ENCODE measurements at regions not wholly inside any gene's neighbourhood (a gene's known extent, or its start where the extent isn't known, plus 50 kb on each side); places are given as distances from the start of the nearest gene placed in this dataset.

- no peak for DNase-seq (ENCODE audit: low spot score in 2 of 2)
- no peak for FAIRE-seq
Observed at GRCh38 chr5:165723931-165724330, 2218.5 kb downstream of the MAT2B start.

GRCh38 chr5:165728425-165728824 lies 2223.0 kb downstream of the MAT2B start:
- no peak for FAIRE-seq
- DNase-seq (ENCODE audit: low spot score in 2 of 2): no peak

GRCh38 chr5:165735388-165735787 lies 2230.0 kb downstream of the MAT2B start:
- no peak for DNase-seq (ENCODE audit: low spot score in 2 of 2)
- FAIRE-seq: no peak

- no peak for DNase-seq (ENCODE audit: low spot score in 2 of 2)
- FAIRE-seq: no peak
Observed at GRCh38 chr5:165739079-165739741, 2233.8 kb downstream of the MAT2B start.

GRCh38 chr5:165757791-165758190 lies 2252.4 kb downstream of the MAT2B start:
- FAIRE-seq (no peak), DNase-seq (ENCODE audit: low spot score in 2 of 2) (no peak)

GRCh38 chr5:165775111-165775510 lies 2269.7 kb downstream of the MAT2B start:
- DNase-seq (ENCODE audit: low spot score in 2 of 2) (no peak), FAIRE-seq (no peak)

GRCh38 chr5:165779505-165779904 lies 2274.1 kb downstream of the MAT2B start:
- FAIRE-seq (no peak), DNase-seq (ENCODE audit: low spot score in 2 of 2) (no peak)

- DNase-seq (ENCODE audit: low spot score in 2 of 2) (no peak), FAIRE-seq (no peak)
Observed at GRCh38 chr5:165780901-165781300, 2275.5 kb downstream of the MAT2B start.

GRCh38 chr5:165781738-165782137 lies 2276.3 kb downstream of the MAT2B start:
- no peak for DNase-seq (ENCODE audit: low spot score in 2 of 2)

GRCh38 chr5:165783024-165783423 lies 2277.6 kb downstream of the MAT2B start:
- DNase-seq (ENCODE audit: low spot score in 2 of 2): no peak
- FAIRE-seq: no peak

More at GRCh38 chr5:165781738-165782137, 2276.3 kb downstream of the MAT2B start:
- FAIRE-seq: no peak

GRCh38 chr5:165786073-165786472 lies 2280.7 kb downstream of the MAT2B start:
- DNase-seq (ENCODE audit: low spot score in 2 of 2) (no peak), FAIRE-seq (no peak)

GRCh38 chr5:165795073-165795472 lies 2289.7 kb downstream of the MAT2B start:
- DNase-seq (ENCODE audit: low spot score in 2 of 2): no peak
- FAIRE-seq: no peak

- no peak for DNase-seq (ENCODE audit: low spot score in 2 of 2)
- no peak for FAIRE-seq
Observed at GRCh38 chr5:165805756-165806155, 2300.3 kb downstream of the MAT2B start.

GRCh38 chr5:165808335-165808734 lies 2302.9 kb downstream of the MAT2B start:
- FAIRE-seq (no peak), DNase-seq (ENCODE audit: low spot score in 2 of 2) (no peak)

- DNase-seq (ENCODE audit: low spot score in 2 of 2) (no peak), FAIRE-seq (no peak)
Observed at GRCh38 chr5:165809914-165810313, 2304.5 kb downstream of the MAT2B start.

GRCh38 chr5:165829504-165829903 lies 2324.1 kb downstream of the MAT2B start:
- no peak for FAIRE-seq
- no peak for DNase-seq (ENCODE audit: low spot score in 2 of 2)

GRCh38 chr5:165834891-165835290 lies 2329.5 kb downstream of the MAT2B start:
- DNase-seq (ENCODE audit: low spot score in 2 of 2) (no peak), FAIRE-seq (no peak)

GRCh38 chr5:165836046-165836445 lies 2330.6 kb downstream of the MAT2B start:
- DNase-seq (ENCODE audit: low spot score in 2 of 2): no peak
- FAIRE-seq: no peak

- no peak for DNase-seq (ENCODE audit: low spot score in 2 of 2)
- FAIRE-seq: no peak
Observed at GRCh38 chr5:165837286-165837685, 2331.9 kb downstream of the MAT2B start.

GRCh38 chr5:165844571-165844970 lies 2339.2 kb downstream of the MAT2B start:
- FAIRE-seq (no peak), DNase-seq (ENCODE audit: low spot score in 2 of 2) (no peak)

- DNase-seq (ENCODE audit: low spot score in 2 of 2): no peak
- FAIRE-seq: no peak
Observed at GRCh38 chr5:165858118-165858517, 2352.7 kb downstream of the MAT2B start.

GRCh38 chr5:165859251-165859650 lies 2353.8 kb downstream of the MAT2B start:
- FAIRE-seq (no peak), DNase-seq (ENCODE audit: low spot score in 2 of 2) (no peak)

- no peak for DNase-seq (ENCODE audit: low spot score in 2 of 2)
- no peak for FAIRE-seq
Observed at GRCh38 chr5:165863239-165863638, 2357.8 kb downstream of the MAT2B start.

All from frontal cortex (tissue), 3 donors.